Stimulated activated CD4-positive, alpha-beta T cell treated with anti-CD3 and anti-CD28 coated beads, Interleukin-4, amount 100 ng/mL, for 48 hours (primary cell): ENCODE measurements at regions not wholly inside any gene's neighbourhood (a gene's known extent, or its start where the extent isn't known, plus 50 kb on each side); places are given as distances from the start of the nearest gene placed in this dataset.

Experiments
- DNase-seq, 2 donors: peaks; one replicate each; pipeline ENCODE4 v3.0.0-alpha.2; 2020; ENCODE audit warnings: low read depth in 2 of 2

GRCh38 chr5:3654515-3654914 is 58.9 kb downstream of the IRX1 start:
- DNase-seq = no peak

- DNase-seq = no peak
Observed at GRCh38 chr5:3656803-3657202, 61.2 kb downstream of the IRX1 start.

- no peak for DNase-seq
Observed at GRCh38 chr5:3657364-3658022, 61.9 kb downstream of the IRX1 start.

- DNase-seq = no peak
Observed at GRCh38 chr5:3658929-3659328, 63.3 kb downstream of the IRX1 start.

- DNase-seq = no peak
Observed at GRCh38 chr5:3659907-3660306, 64.3 kb downstream of the IRX1 start.

- DNase-seq = no peak
Observed at GRCh38 chr5:3660630-3661029, 65.0 kb downstream of the IRX1 start.

- no peak for DNase-seq
Observed at GRCh38 chr5:3661755-3662296, 66.2 kb downstream of the IRX1 start.

- no peak for DNase-seq
Observed at GRCh38 chr5:3662344-3662743, 66.7 kb downstream of the IRX1 start.

GRCh38 chr5:3671337-3671736 is 75.7 kb downstream of the IRX1 start:
- no peak for DNase-seq

GRCh38 chr5:3678801-3679200 is 83.2 kb downstream of the IRX1 start:
- DNase-seq = no peak

GRCh38 chr5:3680821-3681220 is 85.2 kb downstream of the IRX1 start:
- DNase-seq = no peak

- no peak for DNase-seq
Observed at GRCh38 chr5:3684118-3684517, 88.5 kb downstream of the IRX1 start.

GRCh38 chr5:3684771-3685354 is 89.2 kb downstream of the IRX1 start:
- DNase-seq = no peak

- DNase-seq = no peak
Observed at GRCh38 chr5:3694819-3695218, 99.2 kb downstream of the IRX1 start.

GRCh38 chr5:3695818-3696217 is 100.2 kb downstream of the IRX1 start:
- DNase-seq = no peak

GRCh38 chr5:3698412-3698811 is 102.8 kb downstream of the IRX1 start:
- DNase-seq = no peak

GRCh38 chr5:3701694-3702093 is 106.1 kb downstream of the IRX1 start:
- DNase-seq = no peak

- DNase-seq = no peak
Observed at GRCh38 chr5:3704661-3705060, 109.0 kb downstream of the IRX1 start.

GRCh38 chr5:3709068-3709716 is 113.6 kb downstream of the IRX1 start:
- no peak for DNase-seq

GRCh38 chr5:3709717-3710348 is 114.2 kb downstream of the IRX1 start:
- DNase-seq = no peak

GRCh38 chr5:3715062-3715461 is 119.4 kb downstream of the IRX1 start:
- no peak for DNase-seq

- DNase-seq = no peak
Observed at GRCh38 chr5:3729631-3730030, 134.0 kb downstream of the IRX1 start.

- no peak for DNase-seq
Observed at GRCh38 chr5:3734632-3735031, 139.0 kb downstream of the IRX1 start.
